Endothelial cell of umbilical vein (primary cell): ENCODE measurements at regions not wholly inside any gene's neighbourhood (a gene's known extent, or its start where the extent isn't known, plus 50 kb on each side); places are given as distances from the start of the nearest gene placed in this dataset.
A peak's percentile ranks its signal among the peaks of the same experiment; 100 is the strongest.

ENCODE experiments used
- BruUV-seq: library from RNA; stranded (reverse); fragments of 400-500 nt; replicated peaks from 2 replicates; lab custom pipeline; 2021; lab: Mats Ljungman, UMichigan
- CTCF ChIA-PET: fragments of 300-600, 350-600 bp; sonication (Branson Sonifier 250); formaldehyde crosslinking; loops from one replicate; lab custom pipeline; 2021; ENCODE audit warnings: antibody characterized with exemption, inconsistent platforms; lab: Charles Lee
- POLR2A ChIA-PET: fragments of 300-600, 350-600 bp; sonication (Branson Sonifier 250); formaldehyde crosslinking; loops from one replicate; lab custom pipeline; 2021; ENCODE audit warnings: antibody characterized with exemption, inconsistent platforms; lab: Charles Lee
- DNase-seq: peaks from one replicate; pipeline ENCODE4 v3.0.0-alpha.2; 2011; ENCODE audit warnings: low read depth, low spot score
- FAIRE-seq: peaks from 2 replicates; lab custom pipeline; 2011; peaks lifted over from hg19 to GRCh38; lab: Jason Lieb, UNC
- H2AFZ ChIP-seq: 2 replicates; pipeline ENCODE4 v1.6.0; 2012; ENCODE audit warnings: low read depth, low read length, control low read depth, inconsistent platforms
- H3K27ac ChIP-seq: 2 replicates; pipeline ENCODE4 v1.5.1; 2011; ENCODE audit warnings: low read depth, mild to moderate bottlenecking, control low read depth, low read length, moderate library complexity; ENCODE audit not compliant: insufficient read depth
- H3K27me3 ChIP-seq, 2 experiments: 2 replicates each; pipeline versions ENCODE4 v1.6.0 to v1.6.1; 2011; ENCODE audit warnings: low read length in 2 of 2, mixed read lengths in 1 of 2; ENCODE audit not compliant: control insufficient read depth in 2 of 2, insufficient read depth in 2 of 2
- H3K36me3 ChIP-seq, 2 experiments: 2 replicates in 1 of 2; 3 replicates in 1 of 2; pipeline ENCODE4 v1.5.1; 2011; ENCODE audit warnings: low read length in 2 of 2, mild to moderate bottlenecking in 1 of 2, moderate library complexity in 1 of 2; ENCODE audit not compliant: control insufficient read depth in 2 of 2, insufficient read depth in 2 of 2; ENCODE audit errors: extremely low read depth in 1 of 2
- H3K4me1 ChIP-seq: 3 replicates; pipeline ENCODE4 v1.5.1; 2011; ENCODE audit warnings: mild to moderate bottlenecking, low read length; ENCODE audit not compliant: control insufficient read depth, insufficient read depth; ENCODE audit errors: extremely low read depth
- H3K4me2 ChIP-seq: 2 replicates; pipeline ENCODE4 v1.6.1; 2011; ENCODE audit warnings: low read length, control low read depth, mixed read lengths; ENCODE audit not compliant: insufficient read depth
- H3K4me3 ChIP-seq, 3 experiments: fragments of 200-600 bp in 1 of 3; sonication (generic), shearing (Covaris generic) in 1 of 3; replicated peaks in 1 of 3; 2 replicates each; pipeline ENCODE4 v1.5.1; 2011 to 2016; ENCODE audit warnings: control low read depth in 3 of 3, low read length in 3 of 3, mild to moderate bottlenecking in 2 of 3, inconsistent platforms in 1 of 3, low read depth in 1 of 3, moderate library complexity in 1 of 3; ENCODE audit not compliant: insufficient read depth in 1 of 3
- H3K79me2 ChIP-seq: 2 replicates; pipeline ENCODE4 v1.6.0; 2012; ENCODE audit warnings: low read length, inconsistent platforms; ENCODE audit not compliant: control insufficient read depth, insufficient read depth
- H3K9ac ChIP-seq: replicated peaks from 2 replicates; pipeline ENCODE3; 2011; ENCODE audit warnings: low read length, control low read depth; ENCODE audit not compliant: insufficient read depth; ENCODE audit errors: extremely low read depth
- H3K9me1 ChIP-seq: replicated peaks from 3 replicates; pipeline ENCODE4 v1.6.0; 2011; ENCODE audit warnings: mild to moderate bottlenecking, low read length; ENCODE audit not compliant: control insufficient read depth, insufficient read depth; ENCODE audit errors: extremely low read depth
- H3K9me3 ChIP-seq: replicated peaks from 2 replicates; pipeline ENCODE4 v1.5.1; 2012; ENCODE audit warnings: low read length, inconsistent platforms; ENCODE audit not compliant: control insufficient read depth, insufficient read depth
- H4K20me1 ChIP-seq: replicated peaks from 2 replicates; pipeline ENCODE3; 2011; ENCODE audit warnings: mild to moderate bottlenecking, low read length; ENCODE audit not compliant: control insufficient read depth, insufficient read depth; ENCODE audit errors: extremely low read depth
- CTCF ChIP-seq, 2 donors: IDR thresholded peaks; 1 replicate in 1 of 2; 2 replicates in 1 of 2; pipeline ENCODE4 v1.5.1; 2011; ENCODE audit warnings: low read length in 2 of 2, mild to moderate bottlenecking in 2 of 2, moderate library complexity in 2 of 2, control low read depth in 1 of 2, inconsistent platforms in 1 of 2, low read depth in 1 of 2; ENCODE audit not compliant: insufficient read depth in 1 of 2; ENCODE audit errors: extremely low read depth in 1 of 2
- EZH2 ChIP-seq: IDR thresholded peaks from 2 replicates; pipeline ENCODE4 v1.6.1; 2012; ENCODE audit warnings: borderline replicate concordance, low read depth, mild to moderate bottlenecking, moderate library complexity, low read length, inconsistent platforms; ENCODE audit not compliant: severe bottlenecking
- FOS ChIP-seq: IDR thresholded peaks from 2 replicates; pipeline ENCODE4 v1.6.1; 2011; ENCODE audit warnings: mild to moderate bottlenecking, low read length, moderate library complexity, borderline replicate concordance; ENCODE audit not compliant: insufficient read depth
- GATA2 ChIP-seq: IDR thresholded peaks from 2 replicates; pipeline ENCODE4 v1.7.0; 2011; ENCODE audit warnings: low read depth, mild to moderate bottlenecking, moderate library complexity, mixed read lengths, low read length; ENCODE audit not compliant: insufficient read length, insufficient read depth
- JUN ChIP-seq: IDR thresholded peaks from 2 replicates; pipeline ENCODE4 v1.6.1; 2011; ENCODE audit warnings: borderline replicate concordance, low read depth; ENCODE audit not compliant: insufficient read length, insufficient read depth
- MAX ChIP-seq: IDR thresholded peaks from 2 replicates; pipeline ENCODE4 v1.6.1; 2011; ENCODE audit not compliant: insufficient read depth, insufficient read length
- MYC ChIP-seq: IDR thresholded peaks from one replicate; pipeline ENCODE4 v1.6.1; 2011; ENCODE audit warnings: mild to moderate bottlenecking, low read depth, low read length
- POLR2A ChIP-seq: IDR thresholded peaks from 2 replicates; pipeline ENCODE4 v1.6.1; 2012; ENCODE audit warnings: low read depth, mild to moderate bottlenecking, control low read depth, low read length
- POLR2AphosphoS5 ChIP-seq: IDR thresholded peaks from 2 replicates; pipeline ENCODE4 v1.6.1; 2012; ENCODE audit warnings: low read depth, mild to moderate bottlenecking, control low read depth, low read length, moderate library complexity; ENCODE audit not compliant: insufficient read depth
- dilution Hi-C: fragments of 300-500 bp; cut with MboI; formaldehyde crosslinking; loops from one replicate; pipeline ENCODE4 v1.15.0; 2019; ENCODE audit warnings: low sequenced_read_pairs; ENCODE audit not compliant: extremely low pct_ligation_motif_present
- intact Hi-C: fragments of 100-400 bp; cut with micrococcal nuclease; formaldehyde crosslinking; loops from one replicate; pipeline ENCODE4 v1.10.0; 2022

- Histone ChIP-seq H3K4me2 (no peak overlapping the region), H3K9me3 (no peaks in the 10 kb centered on the region), H3K4me1 (peaks cover 5% of the 10 kb centered on the region), H3K9ac (no peak overlapping the region), H3K4me3 (no peak overlapping the region), H3K27me3 (no peaks in the 10 kb centered on the region), H3K79me2 (no peaks in the 10 kb centered on the region), H4K20me1 (no peaks in the 10 kb centered on the region), H2AFZ (no peak overlapping the region), H3K36me3 (no peaks in the 10 kb centered on the region), H3K27ac (no peak overlapping the region), H3K9me1 (no peaks in the 10 kb centered on the region)
- DNase-seq (no peak), FAIRE-seq (no peak)
- no TSS peak for BruUV-seq
- ChIA-PET POLR2A (no interaction called here), CTCF (no interaction called here)
- TF ChIP-seq GATA2 (no peak), FOS (peak; percentile 28)
- dilution Hi-C loops (no loop called here), intact Hi-C loops (no loop called here)
Observed at GRCh38 chr12:74775276-74775675, 237.6 kb downstream of the ATXN7L3B start.

- peaks cover 9% of the 10 kb centered on the region for H3K4me1 ChIP-seq
- BruUV-seq: no TSS peak
- H3K9ac ChIP-seq: no peak overlapping the region
- no peaks in the 10 kb centered on the region for H3K9me3 ChIP-seq
- H3K9me1 ChIP-seq: no peaks in the 10 kb centered on the region
- no peaks in the 10 kb centered on the region for H3K36me3 ChIP-seq
- POLR2A ChIA-PET: no interaction called here
- TF ChIP-seq MYC (no peak), CTCF (IDR thresholded peaks at IDR 0.05; ENCODE audit: extremely low read depth in 1 of 2, insufficient read depth in 1 of 2, low read depth in 1 of 2, low read length in 2 of 2) (no peak), MAX (no peak), FOS (no peak), POLR2AphosphoS5 (no peak), JUN (no peak), POLR2A (no peak), GATA2 (no peak), EZH2 (no peak)
- FAIRE-seq (no peak), DNase-seq (no peak)
- H3K27ac ChIP-seq: no peak overlapping the region
- no peak overlapping the region for H2AFZ ChIP-seq
- no peak overlapping the region for H3K4me2 ChIP-seq
- intact Hi-C loops (no loop called here), dilution Hi-C loops (no loop called here)
- no peaks in the 10 kb centered on the region for H3K27me3 ChIP-seq
- H3K4me3 ChIP-seq: no peak overlapping the region
- CTCF ChIA-PET: no interaction called here
- no peaks in the 10 kb centered on the region for H4K20me1 ChIP-seq
- no peaks in the 10 kb centered on the region for H3K79me2 ChIP-seq
Observed at GRCh38 chr12:74776378-74776777, 238.7 kb downstream of the ATXN7L3B start.
